Prostate gland (tissue), 2 donors: ENCODE measurements at regions not wholly inside any gene's neighbourhood (a gene's known extent, or its start where the extent isn't known, plus 50 kb on each side); places are given as distances from the start of the nearest gene placed in this dataset.

ENCODE experiments used
- DNase-seq: peaks from one replicate; pipeline ENCODE4 v3.0.0-alpha.2; 2019; ENCODE audit warnings: low spot score
- H3K27ac ChIP-seq, 2 donors: fragments of 200-600 bp; sonication (generic); 2 replicates each; pipeline ENCODE4 v1.5.1; 2017 to 2019
- H3K27me3 ChIP-seq: fragments of 200-600 bp; sonication (generic); replicated peaks from 2 replicates; pipeline ENCODE4 v1.5.1; 2019; ENCODE audit not compliant: insufficient read depth
- H3K36me3 ChIP-seq, 2 donors: fragments of 200-600 bp; sonication (generic); 1 replicate in 1 of 2; 2 replicates in 1 of 2; pipeline versions ENCODE4 v1.5.1 to v1.8.1; 2017 to 2019
- H3K4me1 ChIP-seq: fragments of 200-600 bp; sonication (generic); replicated peaks from 2 replicates; pipeline ENCODE4 v1.5.1; 2019
- H3K4me3 ChIP-seq, 2 donors: fragments of 200-600 bp; sonication (generic); 2 replicates each; pipeline ENCODE4 v1.5.1; 2017 to 2019
- H3K9me3 ChIP-seq: fragments of 200-600 bp; sonication (generic); 2 replicates; pipeline ENCODE4 v1.5.1; 2017
- CTCF ChIP-seq, 4 experiments: fragments of 200-600 bp in 2 of 4; fragments of 450-650 bp in 2 of 4; sonication (generic) in 2 of 4; IDR thresholded peaks; 1 replicate in 3 of 4; 2 replicates in 1 of 4; pipeline ENCODE4 v1.5.1; 2016 to 2019; ENCODE audit warnings: antibody characterized with exemption in 4 of 4, mild to moderate bottlenecking in 2 of 4, moderate library complexity in 2 of 4
- POLR2A ChIP-seq: fragments of 450-650 bp; IDR thresholded peaks from one replicate; pipeline ENCODE4 v1.6.1; 2016; ENCODE audit warnings: antibody characterized with exemption, mild to moderate bottlenecking
- POLR2AphosphoS5 ChIP-seq: sonication (generic); formaldehyde crosslinking; IDR thresholded peaks from one replicate; pipeline ENCODE4 v1.6.1; 2017; ENCODE audit warnings: antibody characterized with exemption
- WGBS: methylation state at CpG from one replicate; pipeline ENCODE4 v1.1.5; 2018; 5-methylcytosine and 5-hydroxymethylcytosine counted together
- intact Hi-C: fragments of 100-400 bp; cut with DNase I; formaldehyde crosslinking; loops from one replicate; pipeline ENCODE4 v1.14.2; 2022

DNA sequence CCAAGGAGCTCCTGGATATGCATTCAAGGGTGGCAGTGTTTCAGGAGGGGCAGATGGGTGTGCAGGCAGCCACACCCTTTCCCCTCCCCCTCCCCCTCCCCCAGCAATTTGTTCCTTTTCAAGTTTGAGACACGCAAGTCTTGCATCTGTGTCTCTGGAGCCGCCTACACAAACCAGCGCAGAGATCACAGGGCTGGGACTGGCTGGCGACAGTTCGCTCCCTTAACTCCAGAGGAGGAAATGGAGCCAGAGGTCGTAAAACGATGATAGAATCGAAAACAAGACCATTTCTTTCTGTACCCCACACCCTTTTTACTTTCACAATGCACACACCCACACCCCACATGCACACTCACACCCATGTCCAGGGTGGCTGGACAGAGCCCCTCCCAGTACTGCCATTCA, 163.1 kb downstream of the LY86 start:
- H3K9me3 ChIP-seq = no peaks in the 10 kb centered on the region
- peak; percentile 43 for DNase-seq
- intact Hi-C loops = no loop called here
- peak overlapping the region; percentile 83 to 86 for H3K27ac ChIP-seq
- H3K4me3 ChIP-seq = no peak overlapping the region
- no peaks in the 10 kb centered on the region for H3K36me3 ChIP-seq
- no peaks in the 10 kb centered on the region for H3K27me3 ChIP-seq
- H3K4me1 ChIP-seq = peaks cover 36% of the 10 kb centered on the region
- 4% methylated on average over 8 of the region's 8 CpGs for WGBS
- TF ChIP-seq CTCF (IDR thresholded peaks at IDR 0.05) = no peak
- no peak for TF ChIP-seq POLR2A
- no peak for TF ChIP-seq POLR2AphosphoS5

DNA sequence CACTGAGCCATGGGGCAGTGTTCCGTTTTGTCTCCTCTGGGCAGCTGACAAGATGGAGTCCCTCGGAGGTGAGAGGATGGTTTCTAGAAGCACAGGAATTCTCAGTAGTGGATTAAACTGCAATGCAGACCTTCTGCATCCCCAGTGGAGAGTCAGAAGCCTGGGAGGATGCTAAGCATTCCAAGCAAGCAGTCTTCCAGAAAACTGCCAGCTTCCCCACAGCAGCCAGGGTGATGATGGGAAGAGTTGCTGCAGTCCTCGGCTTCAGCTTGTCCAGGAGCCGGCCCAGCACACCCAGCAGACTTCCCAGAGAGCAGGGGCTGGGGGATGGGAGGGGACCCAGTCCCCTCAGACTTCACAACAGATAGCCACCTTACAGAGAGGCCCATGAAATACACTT, 163.6 kb downstream of the LY86 start:
- H3K4me3 ChIP-seq = no peak overlapping the region
- WGBS = 33% methylated on average over 4 of the region's 4 CpGs
- DNase-seq = no peak

DNA sequence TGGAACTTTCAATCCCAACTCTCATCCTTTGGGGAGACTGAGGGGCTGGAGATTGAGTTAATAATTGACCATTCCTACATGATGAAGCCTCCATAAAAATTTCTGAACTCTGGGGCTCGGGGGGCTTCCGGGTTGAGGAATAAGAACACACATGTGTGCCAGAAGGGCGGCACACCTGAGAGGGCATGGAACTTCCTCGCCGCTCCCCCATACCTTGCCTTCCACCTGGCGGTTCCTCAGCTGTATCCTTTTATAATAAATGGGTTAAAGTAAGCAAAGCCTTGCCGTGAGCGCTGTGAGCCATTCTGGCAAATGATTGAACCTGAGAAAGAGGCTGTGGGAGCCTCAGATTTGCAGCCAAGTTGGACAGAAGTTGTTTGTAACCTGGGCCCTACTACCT, 164.8 kb downstream of the LY86 start:
- H3K27me3 ChIP-seq = no peaks in the 10 kb centered on the region
- H3K4me1 ChIP-seq = peaks cover 31% of the 10 kb centered on the region

More for the DNA sequence above, 163.6 kb downstream of the LY86 start:
- TF ChIP-seq POLR2A (no peak), CTCF (IDR thresholded peaks at IDR 0.05) (no peak), POLR2AphosphoS5 (no peak)
- H3K9me3 ChIP-seq = no peaks in the 10 kb centered on the region
- H3K27ac ChIP-seq = peak overlapping the region; percentile 83 to 86
- H3K4me1 ChIP-seq = peaks cover 36% of the 10 kb centered on the region
- intact Hi-C loops = no loop called here
- H3K36me3 ChIP-seq = no peaks in the 10 kb centered on the region
- H3K27me3 ChIP-seq = no peaks in the 10 kb centered on the region

DNA sequence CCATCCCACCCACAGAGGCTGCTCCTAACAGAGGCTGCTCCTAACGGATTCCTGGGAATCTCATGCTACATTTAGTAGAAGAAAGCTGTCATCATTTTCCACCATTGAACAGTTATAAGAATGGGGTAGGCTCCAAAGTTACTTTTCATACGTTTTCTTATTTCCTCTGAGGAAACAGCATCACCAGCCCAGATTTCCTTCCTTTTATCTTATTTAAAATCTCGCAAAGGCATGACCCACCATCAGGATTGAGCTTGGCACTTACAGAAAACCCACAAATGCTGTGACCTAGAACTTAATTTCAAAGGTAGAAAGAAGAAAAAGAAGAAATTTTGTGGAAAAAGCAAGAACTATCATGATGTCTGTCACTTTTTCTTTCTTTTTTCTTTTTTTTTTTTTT, 168.0 kb downstream of the LY86 start:
- TF ChIP-seq CTCF (IDR thresholded peaks at IDR 0.05) = no peak
- TF ChIP-seq POLR2AphosphoS5 = no peak
- no peak for TF ChIP-seq POLR2A
- Histone ChIP-seq H3K4me3 (no peak overlapping the region), H3K9me3 (no peaks in the 10 kb centered on the region), H3K4me1 (peaks cover 7% of the 10 kb centered on the region), H3K36me3 (no peaks in the 10 kb centered on the region), H3K27me3 (no peaks in the 10 kb centered on the region), H3K27ac (no peak overlapping the region)
- intact Hi-C loops = no loop called here
- 66% methylated on average over 3 of the region's 3 CpGs for WGBS
- DNase-seq = no peak

More for the DNA sequence above, 164.8 kb downstream of the LY86 start:
- H3K9me3 ChIP-seq = no peaks in the 10 kb centered on the region
- 92% methylated on average over 8 of the region's 8 CpGs for WGBS
- TF ChIP-seq CTCF (IDR thresholded peaks at IDR 0.05) (no peak), POLR2A (no peak), POLR2AphosphoS5 (no peak)
- DNase-seq = no peak
- H3K27ac ChIP-seq = no peak overlapping the region
- no peak overlapping the region for H3K4me3 ChIP-seq
- intact Hi-C loops = no loop called here
- no peaks in the 10 kb centered on the region for H3K36me3 ChIP-seq

- TF ChIP-seq POLR2AphosphoS5 = no peak
- no peak for TF ChIP-seq POLR2A
- no peak for TF ChIP-seq CTCF (IDR thresholded peaks at IDR 0.05)
- H3K9me3 ChIP-seq = no peaks in the 10 kb centered on the region
- no peak overlapping the region for H3K4me3 ChIP-seq
- no peaks in the 10 kb centered on the region for H3K27me3 ChIP-seq
- intact Hi-C loops = no loop called here
- no peak for DNase-seq
- 56% methylated on average over 3 of the region's 3 CpGs for WGBS
- H3K36me3 ChIP-seq = no peaks in the 10 kb centered on the region
- peaks cover 2% of the 10 kb centered on the region for H3K4me1 ChIP-seq
- no peak overlapping the region for H3K27ac ChIP-seq
These were observed 170.0 kb downstream of the LY86 start for GRCh38 chr6:6758546-6758914.
